Endothelial cell of umbilical vein (primary cell): ENCODE measurements at regions not wholly inside any gene's neighbourhood (a gene's known extent, or its start where the extent isn't known, plus 50 kb on each side); places are given as distances from the start of the nearest gene placed in this dataset.

Source experiments
- BruUV-seq: library from RNA; stranded (reverse); fragments of 400-500 nt; replicated peaks from 2 replicates; lab custom pipeline; 2021; lab: Mats Ljungman, UMichigan
- CTCF ChIA-PET: fragments of 300-600, 350-600 bp; sonication (Branson Sonifier 250); formaldehyde crosslinking; loops from one replicate; lab custom pipeline; 2021; ENCODE audit warnings: antibody characterized with exemption, inconsistent platforms; lab: Charles Lee
- POLR2A ChIA-PET: fragments of 300-600, 350-600 bp; sonication (Branson Sonifier 250); formaldehyde crosslinking; loops from one replicate; lab custom pipeline; 2021; ENCODE audit warnings: antibody characterized with exemption, inconsistent platforms; lab: Charles Lee
- DNase-seq: peaks from one replicate; pipeline ENCODE4 v3.0.0-alpha.2; 2011; ENCODE audit warnings: low read depth, low spot score
- FAIRE-seq: peaks from 2 replicates; lab custom pipeline; 2011; peaks lifted over from hg19 to GRCh38; lab: Jason Lieb, UNC
- H2AFZ ChIP-seq: 2 replicates; pipeline ENCODE4 v1.6.0; 2012; ENCODE audit warnings: low read depth, low read length, control low read depth, inconsistent platforms
- H3K27ac ChIP-seq: 2 replicates; pipeline ENCODE4 v1.5.1; 2011; ENCODE audit warnings: low read depth, mild to moderate bottlenecking, control low read depth, low read length, moderate library complexity; ENCODE audit not compliant: insufficient read depth
- H3K27me3 ChIP-seq, 2 experiments: 2 replicates each; pipeline versions ENCODE4 v1.6.0 to v1.6.1; 2011; ENCODE audit warnings: low read length in 2 of 2, mixed read lengths in 1 of 2; ENCODE audit not compliant: control insufficient read depth in 2 of 2, insufficient read depth in 2 of 2
- H3K36me3 ChIP-seq, 2 experiments: 2 replicates in 1 of 2; 3 replicates in 1 of 2; pipeline ENCODE4 v1.5.1; 2011; ENCODE audit warnings: low read length in 2 of 2, mild to moderate bottlenecking in 1 of 2, moderate library complexity in 1 of 2; ENCODE audit not compliant: control insufficient read depth in 2 of 2, insufficient read depth in 2 of 2; ENCODE audit errors: extremely low read depth in 1 of 2
- H3K4me1 ChIP-seq: 3 replicates; pipeline ENCODE4 v1.5.1; 2011; ENCODE audit warnings: mild to moderate bottlenecking, low read length; ENCODE audit not compliant: control insufficient read depth, insufficient read depth; ENCODE audit errors: extremely low read depth
- H3K4me2 ChIP-seq: 2 replicates; pipeline ENCODE4 v1.6.1; 2011; ENCODE audit warnings: low read length, control low read depth, mixed read lengths; ENCODE audit not compliant: insufficient read depth
- H3K4me3 ChIP-seq, 3 experiments: fragments of 200-600 bp in 1 of 3; sonication (generic), shearing (Covaris generic) in 1 of 3; replicated peaks in 1 of 3; 2 replicates each; pipeline ENCODE4 v1.5.1; 2011 to 2016; ENCODE audit warnings: control low read depth in 3 of 3, low read length in 3 of 3, mild to moderate bottlenecking in 2 of 3, inconsistent platforms in 1 of 3, low read depth in 1 of 3, moderate library complexity in 1 of 3; ENCODE audit not compliant: insufficient read depth in 1 of 3
- H3K79me2 ChIP-seq: 2 replicates; pipeline ENCODE4 v1.6.0; 2012; ENCODE audit warnings: low read length, inconsistent platforms; ENCODE audit not compliant: control insufficient read depth, insufficient read depth
- H3K9ac ChIP-seq: replicated peaks from 2 replicates; pipeline ENCODE3; 2011; ENCODE audit warnings: low read length, control low read depth; ENCODE audit not compliant: insufficient read depth; ENCODE audit errors: extremely low read depth
- H3K9me1 ChIP-seq: replicated peaks from 3 replicates; pipeline ENCODE4 v1.6.0; 2011; ENCODE audit warnings: mild to moderate bottlenecking, low read length; ENCODE audit not compliant: control insufficient read depth, insufficient read depth; ENCODE audit errors: extremely low read depth
- H3K9me3 ChIP-seq: replicated peaks from 2 replicates; pipeline ENCODE4 v1.5.1; 2012; ENCODE audit warnings: low read length, inconsistent platforms; ENCODE audit not compliant: control insufficient read depth, insufficient read depth
- H4K20me1 ChIP-seq: replicated peaks from 2 replicates; pipeline ENCODE3; 2011; ENCODE audit warnings: mild to moderate bottlenecking, low read length; ENCODE audit not compliant: control insufficient read depth, insufficient read depth; ENCODE audit errors: extremely low read depth
- CTCF ChIP-seq, 2 donors: IDR thresholded peaks; 1 replicate in 1 of 2; 2 replicates in 1 of 2; pipeline ENCODE4 v1.5.1; 2011; ENCODE audit warnings: low read length in 2 of 2, mild to moderate bottlenecking in 2 of 2, moderate library complexity in 2 of 2, control low read depth in 1 of 2, inconsistent platforms in 1 of 2, low read depth in 1 of 2; ENCODE audit not compliant: insufficient read depth in 1 of 2; ENCODE audit errors: extremely low read depth in 1 of 2
- EZH2 ChIP-seq: IDR thresholded peaks from 2 replicates; pipeline ENCODE4 v1.6.1; 2012; ENCODE audit warnings: borderline replicate concordance, low read depth, mild to moderate bottlenecking, moderate library complexity, low read length, inconsistent platforms; ENCODE audit not compliant: severe bottlenecking
- FOS ChIP-seq: IDR thresholded peaks from 2 replicates; pipeline ENCODE4 v1.6.1; 2011; ENCODE audit warnings: mild to moderate bottlenecking, low read length, moderate library complexity, borderline replicate concordance; ENCODE audit not compliant: insufficient read depth
- GATA2 ChIP-seq: IDR thresholded peaks from 2 replicates; pipeline ENCODE4 v1.7.0; 2011; ENCODE audit warnings: low read depth, mild to moderate bottlenecking, moderate library complexity, mixed read lengths, low read length; ENCODE audit not compliant: insufficient read length, insufficient read depth
- JUN ChIP-seq: IDR thresholded peaks from 2 replicates; pipeline ENCODE4 v1.6.1; 2011; ENCODE audit warnings: borderline replicate concordance, low read depth; ENCODE audit not compliant: insufficient read length, insufficient read depth
- MYC ChIP-seq: IDR thresholded peaks from one replicate; pipeline ENCODE4 v1.6.1; 2011; ENCODE audit warnings: mild to moderate bottlenecking, low read depth, low read length
- POLR2A ChIP-seq: IDR thresholded peaks from 2 replicates; pipeline ENCODE4 v1.6.1; 2012; ENCODE audit warnings: low read depth, mild to moderate bottlenecking, control low read depth, low read length
- POLR2AphosphoS5 ChIP-seq: IDR thresholded peaks from 2 replicates; pipeline ENCODE4 v1.6.1; 2012; ENCODE audit warnings: low read depth, mild to moderate bottlenecking, control low read depth, low read length, moderate library complexity; ENCODE audit not compliant: insufficient read depth
- dilution Hi-C: fragments of 300-500 bp; cut with MboI; formaldehyde crosslinking; loops from one replicate; pipeline ENCODE4 v1.15.0; 2019; ENCODE audit warnings: low sequenced_read_pairs; ENCODE audit not compliant: extremely low pct_ligation_motif_present
- intact Hi-C: fragments of 100-400 bp; cut with micrococcal nuclease; formaldehyde crosslinking; loops from one replicate; pipeline ENCODE4 v1.10.0; 2022
- TF ChIP-seq, protein P1 (sequence below): IDR thresholded peaks from 2 replicates; pipeline ENCODE4 v1.6.1; 2011; ENCODE audit not compliant: insufficient read depth, insufficient read length

GRCh38 chr12:75738486-75738885, 227.1 kb upstream of the KRR1 start:
- H3K9me1 ChIP-seq, result no peaks in the 10 kb centered on the region
- no peak overlapping the region for H3K4me3 ChIP-seq
- intact Hi-C loops (no loop called here), dilution Hi-C loops (no loop called here)
- ChIA-PET CTCF (interaction anchor here (1.0 kb wide), 1 partner anchor 9 kb away, joined by 3 read pairs; no protein-coding TSS in a partner anchor), POLR2A (no interaction called here)
- FAIRE-seq (no peak), DNase-seq (no peak)
- H3K4me1 ChIP-seq, result no peaks in the 10 kb centered on the region
- no peak overlapping the region for H3K9ac ChIP-seq
- H3K27ac ChIP-seq, result no peak overlapping the region
- no peak overlapping the region for H2AFZ ChIP-seq
- H3K9me3 ChIP-seq, result no peaks in the 10 kb centered on the region
- H3K27me3 ChIP-seq, result no peaks in the 10 kb centered on the region
- no peaks in the 10 kb centered on the region for H4K20me1 ChIP-seq
- H3K79me2 ChIP-seq, result no peaks in the 10 kb centered on the region
- TF ChIP-seq CTCF (IDR thresholded peaks at IDR 0.05; ENCODE audit: extremely low read depth in 1 of 2, insufficient read depth in 1 of 2, low read depth in 1 of 2, low read length in 2 of 2) (no peak), EZH2 (no peak), FOS (no peak)
- H3K36me3 ChIP-seq, result no peaks in the 10 kb centered on the region
- BruUV-seq, result no TSS peak
- no peak overlapping the region for H3K4me2 ChIP-seq

DNA sequence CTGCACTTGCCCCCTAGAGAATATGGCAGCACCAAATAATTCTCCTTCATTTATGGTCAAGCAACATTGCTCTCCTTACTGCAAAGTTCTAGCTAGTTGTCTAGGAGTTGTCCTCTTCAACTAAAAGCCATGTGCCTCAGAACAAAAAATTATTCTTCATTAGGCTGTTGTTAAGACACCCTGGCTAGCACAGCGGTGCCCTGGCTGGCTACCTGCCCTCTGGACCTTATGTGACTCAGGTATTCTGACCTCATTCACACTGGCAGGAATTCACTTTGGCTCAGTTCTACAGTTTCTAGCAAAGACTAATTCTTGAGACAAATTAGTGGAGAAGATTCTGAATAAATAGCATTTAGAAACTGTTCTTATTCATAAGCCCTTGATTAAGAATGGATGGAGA, 224.4 kb upstream of the KRR1 start:
- Histone ChIP-seq H3K4me1 (no peaks in the 10 kb centered on the region), H3K27ac (no peak overlapping the region), H3K9me3 (no peaks in the 10 kb centered on the region), H3K9me1 (no peaks in the 10 kb centered on the region), H3K36me3 (no peaks in the 10 kb centered on the region), H3K27me3 (no peaks in the 10 kb centered on the region), H3K4me3 (no peak overlapping the region), H2AFZ (no peak overlapping the region), H4K20me1 (no peaks in the 10 kb centered on the region), H3K79me2 (no peaks in the 10 kb centered on the region), H3K9ac (no peak overlapping the region), H3K4me2 (no peak overlapping the region)
- ChIA-PET POLR2A (no interaction called here), CTCF (interaction anchor here (1.3 kb wide), 1 partner anchor 24 kb away, joined by 5 read pairs; no protein-coding TSS in a partner anchor)
- no peak for TF ChIP-seq GATA2
- TF ChIP-seq CTCF (IDR thresholded peaks at IDR 0.05; ENCODE audit: extremely low read depth in 1 of 2, insufficient read depth in 1 of 2, low read depth in 1 of 2, low read length in 2 of 2), result no peak
- no peak for TF ChIP-seq EZH2
- TF ChIP-seq POLR2A, result no peak
- no peak for TF ChIP-seq MYC
- TF ChIP-seq, protein P1, sequence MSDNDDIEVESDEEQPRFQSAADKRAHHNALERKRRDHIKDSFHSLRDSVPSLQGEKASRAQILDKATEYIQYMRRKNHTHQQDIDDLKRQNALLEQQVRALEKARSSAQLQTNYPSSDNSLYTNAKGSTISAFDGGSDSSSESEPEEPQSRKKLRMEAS, result no peak
- no peak for TF ChIP-seq JUN
- TF ChIP-seq FOS, result no peak
- TF ChIP-seq POLR2AphosphoS5, result no peak
- no TSS peak for BruUV-seq
- dilution Hi-C loops, result no loop called here
- intact Hi-C loops, result no loop called here
- DNase-seq (no peak), FAIRE-seq (no peak)
